OCI-LY3 (cell line): ENCODE measurements at regions not wholly inside any gene's neighbourhood (a gene's known extent, or its start where the extent isn't known, plus 50 kb on each side); places are given as distances from the start of the nearest gene placed in this dataset.

Experiments
- CTCF ChIP-seq: fragments of 200-600, 300-600 bp; sonication (generic); IDR thresholded peaks from 2 replicates; pipeline ENCODE4 v1.5.1; 2014; ENCODE audit warnings: antibody characterized with exemption, low read length, low read depth
- EZH2phosphoT487 ChIP-seq: fragments of 200-600 bp; shearing (Covaris generic); IDR thresholded peaks from 2 replicates; pipeline ENCODE4 v1.6.1; 2018; ENCODE audit warnings: antibody characterized with exemption, mixed run types, low read depth

GRCh38 chrX:124557976-124558375, 211.6 kb downstream of the SH2D1A start:
- TF ChIP-seq CTCF (no peak), EZH2phosphoT487 (no peak)
